Liver (tissue), 7 donors: ENCODE measurements at regions not wholly inside any gene's neighbourhood (a gene's known extent, or its start where the extent isn't known, plus 50 kb on each side); places are given as distances from the start of the nearest gene placed in this dataset.

Source experiments
- DNase-seq: peaks from one replicate; pipeline ENCODE4 v3.0.0-alpha.2; 2017; ENCODE audit warnings: low spot score
- H3K27ac ChIP-seq, 2 donors: one replicate each; pipeline ENCODE4 v1.7.0; 2013; ENCODE audit warnings: inconsistent platforms in 2 of 2, low read length in 2 of 2, control low read depth in 1 of 2, low read depth in 1 of 2, mild to moderate bottlenecking in 1 of 2
- H3K27me3 ChIP-seq, 4 donors: one replicate each; pipeline versions ENCODE4 v1.6.1 to v1.7.0; 2013; ENCODE audit warnings: low read length in 3 of 4, inconsistent platforms in 1 of 4, mild to moderate bottlenecking in 1 of 4, moderate library complexity in 1 of 4; ENCODE audit not compliant: control insufficient read depth in 4 of 4, insufficient read depth in 4 of 4
- H3K36me3 ChIP-seq, 4 donors: one replicate each; pipeline versions ENCODE4 v1.6.1 to v1.7.0; 2013; ENCODE audit warnings: low read length in 3 of 4, mild to moderate bottlenecking in 3 of 4, low read depth in 1 of 4, moderate library complexity in 1 of 4; ENCODE audit not compliant: control insufficient read depth in 4 of 4, insufficient read depth in 3 of 4
- H3K4me1 ChIP-seq, 4 donors: one replicate each; pipeline versions ENCODE4 v1.6.1 to v1.7.0; 2013; ENCODE audit warnings: low read length in 3 of 4, mild to moderate bottlenecking in 3 of 4, moderate library complexity in 1 of 4; ENCODE audit not compliant: control insufficient read depth in 4 of 4, insufficient read depth in 4 of 4
- H3K4me3 ChIP-seq, 3 donors: one replicate each; pipeline versions ENCODE4 v1.6.1 to v1.7.0; 2013; ENCODE audit warnings: low read length in 3 of 3, control low read depth in 1 of 3, low read depth in 1 of 3, mild to moderate bottlenecking in 1 of 3
- H3K9ac ChIP-seq, 2 donors: one replicate each; pipeline ENCODE4 v1.7.0; 2013; ENCODE audit warnings: low read length in 2 of 2, mild to moderate bottlenecking in 2 of 2, moderate library complexity in 2 of 2, control low read depth in 1 of 2, low read depth in 1 of 2
- H3K9me3 ChIP-seq, 4 donors: one replicate each; pipeline versions ENCODE4 v1.6.1 to v1.7.0; 2013; ENCODE audit warnings: low read length in 3 of 4; ENCODE audit not compliant: control insufficient read depth in 4 of 4
- ATF3 ChIP-seq: IDR thresholded peaks from 2 replicates; pipeline ENCODE4 v1.6.1; 2016; ENCODE audit warnings: antibody characterized with exemption
- EGR1 ChIP-seq, 2 donors: IDR thresholded peaks; 2 replicates each; pipeline ENCODE4 v1.6.1; 2016 to 2018; ENCODE audit warnings: antibody characterized with exemption in 2 of 2, low read depth in 2 of 2
- FOXA1 ChIP-seq: IDR thresholded peaks from 2 replicates; pipeline ENCODE4 v1.6.1; 2016; ENCODE audit warnings: antibody characterized with exemption
- FOXA2 ChIP-seq: IDR thresholded peaks from 2 replicates; pipeline ENCODE4 v1.6.1; 2016; ENCODE audit warnings: antibody characterized with exemption
- GABPA ChIP-seq, 2 donors: IDR thresholded peaks in 1 of 2; conservative IDR thresholded peaks in 1 of 2; 2 replicates each; pipeline ENCODE4 v1.6.1; 2016; ENCODE audit warnings: antibody characterized with exemption in 2 of 2, mild to moderate bottlenecking in 1 of 2, moderate library complexity in 1 of 2
- HNF4A ChIP-seq, 2 donors: conservative IDR thresholded peaks; 2 replicates each; pipeline ENCODE4 v1.6.1; 2016; ENCODE audit warnings: antibody characterized with exemption in 2 of 2, mild to moderate bottlenecking in 2 of 2
- HNF4G ChIP-seq: IDR thresholded peaks from 2 replicates; pipeline ENCODE4 v1.6.1; 2016; ENCODE audit warnings: antibody characterized with exemption
- JUND ChIP-seq, 2 donors: IDR thresholded peaks; 2 replicates each; pipeline ENCODE4 v1.6.1; 2016; ENCODE audit warnings: antibody characterized with exemption in 2 of 2
- MAX ChIP-seq: IDR thresholded peaks from 2 replicates; pipeline ENCODE4 v1.6.1; 2016; ENCODE audit warnings: antibody characterized with exemption
- NR2F2 ChIP-seq: IDR thresholded peaks from 2 replicates; pipeline ENCODE4 v1.6.1; 2016; ENCODE audit warnings: antibody characterized with exemption
- RAD21 ChIP-seq, 2 donors: IDR thresholded peaks; 2 replicates each; pipeline ENCODE4 v1.6.1; 2016; ENCODE audit warnings: antibody characterized with exemption in 2 of 2, mild to moderate bottlenecking in 2 of 2
- REST ChIP-seq: IDR thresholded peaks from 2 replicates; pipeline ENCODE4 v1.6.1; 2016; ENCODE audit warnings: antibody characterized with exemption, mild to moderate bottlenecking
- RXRA ChIP-seq, 2 donors: IDR thresholded peaks; 2 replicates each; pipeline ENCODE4 v1.6.1; 2017 to 2018; ENCODE audit warnings: antibody characterized with exemption in 2 of 2, mild to moderate bottlenecking in 1 of 2
- TAF1 ChIP-seq: conservative IDR thresholded peaks from 2 replicates; pipeline ENCODE4 v1.6.1; 2016; ENCODE audit warnings: antibody characterized with exemption, mild to moderate bottlenecking
- YY1 ChIP-seq: IDR thresholded peaks from 2 replicates; pipeline ENCODE4 v1.6.1; 2016; ENCODE audit warnings: antibody characterized with exemption, mild to moderate bottlenecking
- ZBTB33 ChIP-seq: IDR thresholded peaks from 2 replicates; pipeline ENCODE4 v1.6.1; 2016; ENCODE audit warnings: antibody characterized with exemption
- WGBS: extraction: QIAGEN DNeasy Blood & Tissue Kit; methylation state at CpG from one replicate; pipeline ENCODE4 v1.1.7; 2013; 5-methylcytosine and 5-hydroxymethylcytosine counted together
- donor health status: healthy.
- donor health status: healthy.
- donor health status: healthy.
- donor health status: healthy.

- DNase-seq: no peak
- H3K27me3 ChIP-seq: no peaks in the 10 kb centered on the region
- H3K36me3 ChIP-seq: no peaks in the 10 kb centered on the region
- H3K9ac ChIP-seq: no peak overlapping the region
- TF ChIP-seq NR2F2 (no peak), HNF4A (conservative IDR thresholded peaks at IDR 0.05) (no peak), RXRA (IDR thresholded peaks at IDR 0.05) (no peak), JUND (IDR thresholded peaks at IDR 0.05) (no peak), ZBTB33 (no peak), FOXA1 (no peak), RAD21 (IDR thresholded peaks at IDR 0.05) (no peak), MAX (no peak), EGR1 (IDR thresholded peaks at IDR 0.05; ENCODE audit: low read depth in 2 of 2) (no peak)
- no peaks in the 10 kb centered on the region for H3K9me3 ChIP-seq
- no peak overlapping the region for H3K27ac ChIP-seq
- H3K4me1 ChIP-seq: no peaks in the 10 kb centered on the region
- no peak overlapping the region for H3K4me3 ChIP-seq
- WGBS: 87% methylated on average over 3 of the region's 3 CpGs
These were observed 770.0 kb upstream of the LINC00305 start for GRCh38 chr18:64918851-64919250.

GRCh38 chr18:64893349-64893748 lies 744.5 kb upstream of the LINC00305 start:
- DNase-seq: no peak
- no peak for TF ChIP-seq REST
- TF ChIP-seq YY1: no peak
- no peak for TF ChIP-seq ATF3
- no peak for TF ChIP-seq ZBTB33
- no peak for TF ChIP-seq FOXA2
- no peak for TF ChIP-seq FOXA1
- no peak for TF ChIP-seq JUND (IDR thresholded peaks at IDR 0.05)
- TF ChIP-seq MAX: no peak
- no peak for TF ChIP-seq EGR1 (IDR thresholded peaks at IDR 0.05; ENCODE audit: low read depth in 2 of 2)
- no peak for TF ChIP-seq HNF4G
- TF ChIP-seq GABPA (IDR thresholded peaks at IDR 0.05 in 1 of 2, conservative IDR thresholded peaks at IDR 0.05 in 1 of 2): no peak
- no peak for TF ChIP-seq TAF1
- no peak for TF ChIP-seq HNF4A (conservative IDR thresholded peaks at IDR 0.05)
- no peaks in the 10 kb centered on the region for H3K36me3 ChIP-seq
- WGBS: 81% methylated on average over 3 of the region's 3 CpGs
- no peak overlapping the region for H3K4me3 ChIP-seq
- no peaks in the 10 kb centered on the region for H3K9me3 ChIP-seq
- no peaks in the 10 kb centered on the region for H3K4me1 ChIP-seq
- H3K27ac ChIP-seq: no peak overlapping the region
- H3K9ac ChIP-seq: no peak overlapping the region
- peaks cover 0 to 3% (median 0%) of the 10 kb centered on the region in 4 donors for H3K27me3 ChIP-seq
